ENCODE measurements at regions not wholly inside any gene's neighbourhood (a gene's known extent, or its start where the extent isn't known, plus 50 kb on each side); places are given as distances from the start of the nearest gene placed in this dataset.

GRCh38 chr12:78550831-78551230 lies 313.7 kb upstream of the SYT1 start:
- Histone ChIP-seq H3K27me3 (ENCODE audit: low read depth) (no peaks in the 10 kb centered on the region), H3K4me3 (no peak overlapping the region), H3K36me3 (no peaks in the 10 kb centered on the region), H3K4me1 (no peaks in the 10 kb centered on the region), H3K9me3 (replicated peaks) (no peaks in the 10 kb centered on the region), H3K27ac (replicated peaks) (no peak overlapping the region)
- intact Hi-C loops (cut with micrococcal nuclease), result no loop called here
- TF ChIP-seq CTCF (IDR thresholded peaks at IDR 0.05; ENCODE audit: borderline replicate concordance), result no peak
- no peak for DNase-seq

DNA sequence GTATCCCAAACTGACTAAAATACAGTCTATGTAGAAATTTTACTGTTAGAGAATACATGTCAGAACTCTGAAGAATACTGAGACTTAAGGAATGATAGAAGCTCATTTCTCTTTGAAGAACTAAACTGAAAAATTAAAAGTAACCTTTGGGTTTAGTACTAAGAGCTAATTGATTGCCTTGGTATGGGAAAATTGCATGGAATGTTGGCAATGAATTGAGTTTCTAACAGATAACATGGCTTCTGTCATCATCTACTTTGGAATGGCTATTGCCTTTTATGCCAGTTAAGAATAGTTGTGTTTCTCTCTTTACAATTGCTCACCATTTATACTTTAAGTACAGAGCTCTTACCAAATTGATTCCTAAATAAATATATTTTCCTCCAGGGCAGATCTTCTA lies 308.8 kb upstream of the SYT1 start:
- Histone ChIP-seq H3K36me3 (no peaks in the 10 kb centered on the region), H3K4me1 (no peaks in the 10 kb centered on the region), H3K9me3 (replicated peaks) (no peaks in the 10 kb centered on the region), H3K27me3 (ENCODE audit: low read depth) (no peaks in the 10 kb centered on the region), H3K27ac (replicated peaks) (no peak overlapping the region), H3K4me3 (no peak overlapping the region)
- DNase-seq, result no peak
- TF ChIP-seq CTCF (IDR thresholded peaks at IDR 0.05; ENCODE audit: borderline replicate concordance), result no peak
- intact Hi-C loops (cut with micrococcal nuclease), result no loop called here

DNA sequence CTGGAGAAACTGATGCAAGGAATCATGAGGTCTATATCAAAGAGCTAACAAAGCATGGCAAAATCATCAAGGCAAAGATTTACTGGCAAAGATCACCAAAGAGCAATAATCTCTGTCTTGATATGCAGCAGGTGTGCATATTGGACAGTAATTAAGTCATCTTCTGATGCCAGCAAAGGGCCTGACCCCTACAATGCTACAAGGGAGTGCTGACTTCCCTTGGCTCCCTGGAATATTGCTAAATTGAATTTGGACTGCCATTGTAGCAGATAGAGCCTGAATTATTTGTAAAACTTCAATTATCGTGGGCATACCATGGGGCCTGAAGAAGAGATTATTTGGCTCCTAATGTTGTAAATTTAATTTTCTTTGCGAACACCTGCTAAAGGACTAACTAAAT lies 307.9 kb upstream of the SYT1 start:
- TF ChIP-seq CTCF (IDR thresholded peaks at IDR 0.05; ENCODE audit: borderline replicate concordance), result no peak
- H3K36me3 ChIP-seq, result no peaks in the 10 kb centered on the region
- H3K9me3 ChIP-seq (replicated peaks), result no peaks in the 10 kb centered on the region
- H3K27me3 ChIP-seq (ENCODE audit: low read depth), result no peaks in the 10 kb centered on the region
- intact Hi-C loops (cut with micrococcal nuclease), result no loop called here
- no peak overlapping the region for H3K4me3 ChIP-seq
- H3K27ac ChIP-seq (replicated peaks), result no peak overlapping the region
- no peak for DNase-seq
- H3K4me1 ChIP-seq, result no peaks in the 10 kb centered on the region

GRCh38 chr12:78559416-78559815 lies 305.2 kb upstream of the SYT1 start:
- Histone ChIP-seq H3K4me3 (no peak overlapping the region), H3K9me3 (replicated peaks) (no peaks in the 10 kb centered on the region), H3K4me1 (no peaks in the 10 kb centered on the region), H3K27me3 (ENCODE audit: low read depth) (no peaks in the 10 kb centered on the region), H3K36me3 (no peaks in the 10 kb centered on the region), H3K27ac (replicated peaks) (no peak overlapping the region)
- DNase-seq, result no peak
- no peak for TF ChIP-seq CTCF (IDR thresholded peaks at IDR 0.05; ENCODE audit: borderline replicate concordance)
- intact Hi-C loops (cut with micrococcal nuclease), result no loop called here

- Histone ChIP-seq H3K4me1 (no peaks in the 10 kb centered on the region), H3K27me3 (ENCODE audit: low read depth) (no peaks in the 10 kb centered on the region), H3K9me3 (replicated peaks) (no peaks in the 10 kb centered on the region), H3K36me3 (no peaks in the 10 kb centered on the region), H3K4me3 (no peak overlapping the region), H3K27ac (replicated peaks) (no peak overlapping the region)
- intact Hi-C loops (cut with micrococcal nuclease), result no loop called here
- no peak for DNase-seq
- TF ChIP-seq CTCF (IDR thresholded peaks at IDR 0.05; ENCODE audit: borderline replicate concordance), result no peak
Observed at GRCh38 chr12:78559886-78560285, 304.7 kb upstream of the SYT1 start.

DNA sequence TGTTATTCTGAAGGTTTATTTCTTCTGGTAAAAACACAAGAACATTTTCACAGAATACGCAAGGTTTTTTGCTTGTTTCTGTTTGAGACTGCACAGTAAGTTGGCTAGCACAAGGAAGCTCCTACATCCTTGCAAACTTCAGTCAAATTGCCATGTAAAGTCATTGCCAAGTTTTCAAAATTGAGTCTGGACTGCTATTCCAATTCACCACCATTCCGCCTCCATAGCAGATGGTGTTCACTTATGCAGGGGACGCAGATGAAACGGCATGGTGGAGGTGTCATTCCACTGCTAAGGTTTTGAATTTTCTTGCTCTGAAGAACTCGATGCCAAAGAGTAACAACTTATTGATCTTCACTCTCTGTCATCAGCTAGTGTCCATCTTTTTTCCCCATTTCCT lies 303.9 kb upstream of the SYT1 start:
- no peaks in the 10 kb centered on the region for H3K27me3 ChIP-seq (ENCODE audit: low read depth)
- no peak overlapping the region for H3K4me3 ChIP-seq
- intact Hi-C loops (cut with micrococcal nuclease), result no loop called here
- no peaks in the 10 kb centered on the region for H3K36me3 ChIP-seq
- TF ChIP-seq CTCF (IDR thresholded peaks at IDR 0.05; ENCODE audit: borderline replicate concordance), result no peak
- no peaks in the 10 kb centered on the region for H3K4me1 ChIP-seq
- DNase-seq, result no peak
- no peak overlapping the region for H3K27ac ChIP-seq (replicated peaks)
- H3K9me3 ChIP-seq (replicated peaks), result no peaks in the 10 kb centered on the region
